Ishikawa (cell line): ENCODE measurements at regions not wholly inside any gene's neighbourhood (a gene's known extent, or its start where the extent isn't known, plus 50 kb on each side); places are given as distances from the start of the nearest gene placed in this dataset.

Source experiments
- CREB1 ChIP-seq: IDR thresholded peaks from 2 replicates; pipeline ENCODE4 v1.6.1; 2012; ENCODE audit warnings: low read depth
- FOXM1 ChIP-seq: IDR thresholded peaks from 2 replicates; pipeline ENCODE4 v1.6.1; 2012; ENCODE audit warnings: low read depth, borderline replicate concordance
- RAD21 ChIP-seq: IDR thresholded peaks from 2 replicates; pipeline ENCODE4 v1.6.1; 2012; ENCODE audit warnings: low read depth
- TAF1 ChIP-seq: IDR thresholded peaks from 2 replicates; pipeline ENCODE4 v1.6.1; 2012; ENCODE audit warnings: low read depth, mild to moderate bottlenecking

GRCh38 chr6:132964868-132965382, 150.6 kb downstream of the RPS12 start:
- TF ChIP-seq FOXM1 (no peak), RAD21 (no peak), CREB1 (no peak), TAF1 (no peak)
